IMR-90 (cell line): ENCODE measurements at regions not wholly inside any gene's neighbourhood (a gene's known extent, or its start where the extent isn't known, plus 50 kb on each side); places are given as distances from the start of the nearest gene placed in this dataset.

Experiments used
- MAZ ChIP-seq: IDR thresholded peaks from 2 replicates; pipeline ENCODE4 v1.6.1; 2012; ENCODE audit warnings: low read depth, mild to moderate bottlenecking, low read length, improper control_type of control experiment, moderate library complexity, borderline replicate concordance
- POLR2A ChIP-seq: IDR thresholded peaks from 2 replicates; pipeline ENCODE4 v1.6.1; 2012; ENCODE audit warnings: mild to moderate bottlenecking, low read depth, low read length
- TF ChIP-seq, protein P1 (sequence below): conservative IDR thresholded peaks from 2 replicates; pipeline ENCODE4 v1.5.1; 2012; ENCODE audit warnings: mild to moderate bottlenecking, low read depth, low read length, improper control_type of control experiment

DNA sequence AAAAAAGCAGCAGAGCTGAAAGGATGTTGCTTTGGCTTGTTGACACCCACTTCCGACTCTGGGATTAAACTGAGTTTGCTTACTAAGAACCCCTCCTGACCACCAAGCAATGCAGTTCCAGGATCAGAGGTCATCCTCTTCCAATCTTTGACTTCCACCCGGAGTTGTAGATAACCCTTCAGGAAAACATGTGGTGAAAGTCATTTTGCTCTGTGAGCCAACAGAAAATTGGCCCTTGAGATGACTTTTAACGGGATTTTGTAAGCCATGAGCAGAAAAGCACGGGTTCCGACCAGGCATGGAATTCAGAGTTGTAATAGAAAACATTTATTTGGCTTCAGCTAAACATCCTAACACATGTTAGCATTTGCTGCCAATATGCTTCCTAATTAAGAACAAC is 171.6 kb upstream of the NR2F2 start:
- TF ChIP-seq POLR2A (no peak), MAZ (no peak)
- TF ChIP-seq, protein P1, sequence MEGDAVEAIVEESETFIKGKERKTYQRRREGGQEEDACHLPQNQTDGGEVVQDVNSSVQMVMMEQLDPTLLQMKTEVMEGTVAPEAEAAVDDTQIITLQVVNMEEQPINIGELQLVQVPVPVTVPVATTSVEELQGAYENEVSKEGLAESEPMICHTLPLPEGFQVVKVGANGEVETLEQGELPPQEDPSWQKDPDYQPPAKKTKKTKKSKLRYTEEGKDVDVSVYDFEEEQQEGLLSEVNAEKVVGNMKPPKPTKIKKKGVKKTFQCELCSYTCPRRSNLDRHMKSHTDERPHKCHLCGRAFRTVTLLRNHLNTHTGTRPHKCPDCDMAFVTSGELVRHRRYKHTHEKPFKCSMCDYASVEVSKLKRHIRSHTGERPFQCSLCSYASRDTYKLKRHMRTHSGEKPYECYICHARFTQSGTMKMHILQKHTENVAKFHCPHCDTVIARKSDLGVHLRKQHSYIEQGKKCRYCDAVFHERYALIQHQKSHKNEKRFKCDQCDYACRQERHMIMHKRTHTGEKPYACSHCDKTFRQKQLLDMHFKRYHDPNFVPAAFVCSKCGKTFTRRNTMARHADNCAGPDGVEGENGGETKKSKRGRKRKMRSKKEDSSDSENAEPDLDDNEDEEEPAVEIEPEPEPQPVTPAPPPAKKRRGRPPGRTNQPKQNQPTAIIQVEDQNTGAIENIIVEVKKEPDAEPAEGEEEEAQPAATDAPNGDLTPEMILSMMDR: no peak
